Liver (tissue), 2 donors: ENCODE measurements at regions not wholly inside any gene's neighbourhood (a gene's known extent, or its start where the extent isn't known, plus 50 kb on each side); places are given as distances from the start of the nearest gene placed in this dataset.

Source experiments
- TF ChIP-seq, protein P1 (sequence below): fragments of 150-350 bp; IDR thresholded peaks from 2 replicates; pipeline ENCODE4 v1.5.1; 2017; ENCODE audit warnings: improper control_type of control experiment, low read depth, low read length; ENCODE audit not compliant: missing input control
- TF ChIP-seq, protein P2 (sequence below): IDR thresholded peaks from 2 replicates; pipeline ENCODE4 v1.6.1; 2016; ENCODE audit warnings: antibody characterized with exemption
- TF ChIP-seq, protein P3 (sequence below): IDR thresholded peaks from 2 replicates; pipeline ENCODE4 v1.6.1; 2016; ENCODE audit warnings: antibody characterized with exemption, mild to moderate bottlenecking
- donor health status: healthy.

DNA sequence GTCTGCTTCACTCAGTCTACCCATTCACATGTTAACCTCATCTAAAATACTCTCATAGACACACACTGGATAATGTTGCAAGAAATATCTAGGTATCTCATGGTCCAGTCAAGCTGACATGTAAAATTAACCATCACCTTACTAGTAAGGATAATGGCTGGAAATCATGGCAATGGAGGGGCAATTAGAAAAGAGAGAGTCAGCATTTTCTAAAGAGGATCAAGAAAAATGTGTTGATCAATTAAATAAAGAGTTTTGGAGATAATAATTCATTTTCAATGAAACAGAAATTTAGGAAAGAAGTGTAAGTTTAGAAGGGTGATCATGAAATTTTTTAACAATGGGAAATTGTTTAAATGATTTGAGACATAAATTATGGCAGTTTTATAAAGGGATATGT, 1914.1 kb upstream of the IGFBP7 start:
- TF ChIP-seq, protein P1, sequence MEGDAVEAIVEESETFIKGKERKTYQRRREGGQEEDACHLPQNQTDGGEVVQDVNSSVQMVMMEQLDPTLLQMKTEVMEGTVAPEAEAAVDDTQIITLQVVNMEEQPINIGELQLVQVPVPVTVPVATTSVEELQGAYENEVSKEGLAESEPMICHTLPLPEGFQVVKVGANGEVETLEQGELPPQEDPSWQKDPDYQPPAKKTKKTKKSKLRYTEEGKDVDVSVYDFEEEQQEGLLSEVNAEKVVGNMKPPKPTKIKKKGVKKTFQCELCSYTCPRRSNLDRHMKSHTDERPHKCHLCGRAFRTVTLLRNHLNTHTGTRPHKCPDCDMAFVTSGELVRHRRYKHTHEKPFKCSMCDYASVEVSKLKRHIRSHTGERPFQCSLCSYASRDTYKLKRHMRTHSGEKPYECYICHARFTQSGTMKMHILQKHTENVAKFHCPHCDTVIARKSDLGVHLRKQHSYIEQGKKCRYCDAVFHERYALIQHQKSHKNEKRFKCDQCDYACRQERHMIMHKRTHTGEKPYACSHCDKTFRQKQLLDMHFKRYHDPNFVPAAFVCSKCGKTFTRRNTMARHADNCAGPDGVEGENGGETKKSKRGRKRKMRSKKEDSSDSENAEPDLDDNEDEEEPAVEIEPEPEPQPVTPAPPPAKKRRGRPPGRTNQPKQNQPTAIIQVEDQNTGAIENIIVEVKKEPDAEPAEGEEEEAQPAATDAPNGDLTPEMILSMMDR = no peak
- TF ChIP-seq, protein P2, sequence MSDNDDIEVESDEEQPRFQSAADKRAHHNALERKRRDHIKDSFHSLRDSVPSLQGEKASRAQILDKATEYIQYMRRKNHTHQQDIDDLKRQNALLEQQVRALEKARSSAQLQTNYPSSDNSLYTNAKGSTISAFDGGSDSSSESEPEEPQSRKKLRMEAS = no peak
- TF ChIP-seq, protein P3, sequence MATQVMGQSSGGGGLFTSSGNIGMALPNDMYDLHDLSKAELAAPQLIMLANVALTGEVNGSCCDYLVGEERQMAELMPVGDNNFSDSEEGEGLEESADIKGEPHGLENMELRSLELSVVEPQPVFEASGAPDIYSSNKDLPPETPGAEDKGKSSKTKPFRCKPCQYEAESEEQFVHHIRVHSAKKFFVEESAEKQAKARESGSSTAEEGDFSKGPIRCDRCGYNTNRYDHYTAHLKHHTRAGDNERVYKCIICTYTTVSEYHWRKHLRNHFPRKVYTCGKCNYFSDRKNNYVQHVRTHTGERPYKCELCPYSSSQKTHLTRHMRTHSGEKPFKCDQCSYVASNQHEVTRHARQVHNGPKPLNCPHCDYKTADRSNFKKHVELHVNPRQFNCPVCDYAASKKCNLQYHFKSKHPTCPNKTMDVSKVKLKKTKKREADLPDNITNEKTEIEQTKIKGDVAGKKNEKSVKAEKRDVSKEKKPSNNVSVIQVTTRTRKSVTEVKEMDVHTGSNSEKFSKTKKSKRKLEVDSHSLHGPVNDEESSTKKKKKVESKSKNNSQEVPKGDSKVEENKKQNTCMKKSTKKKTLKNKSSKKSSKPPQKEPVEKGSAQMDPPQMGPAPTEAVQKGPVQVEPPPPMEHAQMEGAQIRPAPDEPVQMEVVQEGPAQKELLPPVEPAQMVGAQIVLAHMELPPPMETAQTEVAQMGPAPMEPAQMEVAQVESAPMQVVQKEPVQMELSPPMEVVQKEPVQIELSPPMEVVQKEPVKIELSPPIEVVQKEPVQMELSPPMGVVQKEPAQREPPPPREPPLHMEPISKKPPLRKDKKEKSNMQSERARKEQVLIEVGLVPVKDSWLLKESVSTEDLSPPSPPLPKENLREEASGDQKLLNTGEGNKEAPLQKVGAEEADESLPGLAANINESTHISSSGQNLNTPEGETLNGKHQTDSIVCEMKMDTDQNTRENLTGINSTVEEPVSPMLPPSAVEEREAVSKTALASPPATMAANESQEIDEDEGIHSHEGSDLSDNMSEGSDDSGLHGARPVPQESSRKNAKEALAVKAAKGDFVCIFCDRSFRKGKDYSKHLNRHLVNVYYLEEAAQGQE = no peak
